Femur (tissue), 1 donor: ENCODE measurements at regions not wholly inside any gene's neighbourhood (a gene's known extent, or its start where the extent isn't known, plus 50 kb on each side); places are given as distances from the start of the nearest gene placed in this dataset.
"Not testable (repeated sequence)": the region's sequence is repeated elsewhere in the genome, so short reads cannot be mapped to it uniquely, and the experiment has no call there.

Experiments
- DNase-seq: peaks from one replicate; pipeline ENCODE4 v3.0.0-alpha.2; 2017

DNA sequence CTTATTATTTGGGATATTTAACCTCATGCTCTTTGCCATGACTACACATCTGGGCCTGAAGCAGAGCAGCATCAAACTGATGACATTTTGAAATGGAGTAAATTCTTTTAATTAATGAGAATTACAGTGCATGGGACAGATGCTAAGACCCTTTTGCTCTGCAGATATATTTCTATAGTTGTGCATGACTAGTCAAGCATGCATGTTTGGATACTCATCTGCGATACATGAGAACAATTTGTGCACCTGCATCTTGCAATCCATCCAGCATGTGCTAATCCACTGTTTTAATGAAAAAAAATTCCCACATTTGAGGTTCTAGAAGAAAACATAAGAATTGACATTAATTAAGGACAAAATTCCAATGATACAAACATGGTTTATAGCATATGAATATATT lies 1047.6 kb upstream of the ACO1 start:
- no peak for DNase-seq

DNA sequence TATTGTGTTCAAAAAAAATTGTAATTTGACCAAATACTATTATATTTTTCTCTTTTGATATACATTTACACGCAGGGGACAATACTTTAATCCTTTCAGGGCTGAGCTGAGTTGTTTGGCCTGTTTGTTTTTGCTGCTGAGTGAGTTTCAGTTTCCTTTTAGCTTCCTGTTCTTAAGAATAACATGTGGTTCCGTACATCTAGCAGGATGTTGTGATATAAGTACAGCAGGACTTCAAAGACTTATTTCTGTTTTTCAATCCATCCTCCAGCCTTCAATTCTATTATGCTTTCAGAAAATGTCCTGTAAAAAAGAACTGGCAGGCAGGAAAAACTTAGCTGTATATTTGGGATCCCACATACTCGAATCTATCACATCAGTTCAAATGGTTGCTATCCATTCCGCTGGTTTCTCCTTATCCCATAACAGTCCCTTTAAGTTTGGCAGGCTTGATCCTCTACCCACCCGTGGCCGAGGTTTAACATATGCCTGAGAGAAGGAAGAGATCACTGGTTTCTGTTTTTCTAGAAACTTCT lies 1037.3 kb upstream of the ACO1 start:
- DNase-seq: no peak

DNA sequence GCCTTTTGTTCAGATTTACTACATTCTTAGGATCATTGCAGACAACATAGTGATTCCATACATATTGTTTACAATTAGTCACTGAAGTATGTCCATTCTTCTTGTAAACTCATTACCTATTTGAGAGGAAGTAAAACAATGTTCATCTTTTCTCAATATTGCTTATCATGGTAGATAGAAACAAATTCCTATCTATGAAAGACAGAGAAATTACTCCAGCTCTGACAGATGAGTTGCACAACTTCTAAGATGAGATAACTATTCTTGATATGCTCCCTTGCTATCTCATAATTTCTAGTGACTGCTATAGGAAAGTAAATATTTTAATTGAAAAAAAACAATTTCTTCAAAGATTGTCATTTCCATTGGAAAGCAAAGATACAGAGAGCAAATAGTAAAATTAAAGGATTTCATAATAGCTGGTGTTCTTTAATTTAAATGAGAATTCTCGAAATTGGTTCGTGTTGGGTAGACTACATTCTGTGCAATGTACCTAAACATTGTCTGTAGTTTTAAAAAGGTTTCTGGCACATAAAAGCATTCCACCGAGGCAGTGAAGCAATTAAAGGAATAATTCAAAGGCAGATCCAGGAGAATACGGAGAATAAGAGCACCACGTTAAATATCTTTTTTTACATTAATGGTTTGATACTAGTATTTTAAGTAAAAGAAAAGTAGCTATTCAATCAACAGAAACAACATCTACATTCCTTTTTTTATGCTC lies 1029.1 kb upstream of the ACO1 start:
- DNase-seq: no peak

DNA sequence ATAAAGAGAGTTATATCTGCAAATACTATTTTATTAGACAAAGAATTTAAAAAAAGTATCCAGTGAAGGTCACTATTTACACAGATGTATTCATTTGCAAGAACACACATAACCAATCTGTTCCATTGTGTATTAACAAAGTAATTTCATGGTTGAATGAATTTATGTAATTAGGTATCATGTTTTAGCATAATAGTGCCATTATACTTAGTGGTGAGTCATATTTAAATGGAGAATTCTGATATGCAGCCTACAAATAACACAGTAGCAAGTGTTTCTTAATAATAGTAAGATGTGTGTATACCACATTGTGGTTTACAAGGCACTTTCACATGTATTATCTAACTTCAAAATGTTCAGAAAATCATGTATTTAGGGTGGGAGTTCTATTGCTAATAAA lies 1028.5 kb upstream of the ACO1 start:
- DNase-seq: no peak

DNA sequence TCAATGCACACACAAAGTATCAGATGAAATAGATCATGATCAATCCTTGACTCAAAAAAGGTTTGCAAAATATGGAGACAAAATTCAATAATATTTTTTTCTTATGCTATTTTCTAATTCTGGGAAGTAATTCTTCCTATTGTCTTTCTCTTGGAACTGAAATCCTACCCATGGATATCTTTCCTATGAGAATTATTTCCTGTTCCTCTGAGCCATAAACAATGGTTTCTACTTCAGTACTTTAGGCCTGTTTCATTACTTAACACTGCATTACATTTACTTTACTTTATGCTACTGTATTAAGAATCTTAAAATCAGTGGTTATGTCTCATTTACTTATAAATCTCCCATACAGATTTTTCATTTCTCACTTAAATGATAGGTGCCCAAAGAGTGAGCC lies 1025.4 kb upstream of the ACO1 start:
- no peak for DNase-seq

DNA sequence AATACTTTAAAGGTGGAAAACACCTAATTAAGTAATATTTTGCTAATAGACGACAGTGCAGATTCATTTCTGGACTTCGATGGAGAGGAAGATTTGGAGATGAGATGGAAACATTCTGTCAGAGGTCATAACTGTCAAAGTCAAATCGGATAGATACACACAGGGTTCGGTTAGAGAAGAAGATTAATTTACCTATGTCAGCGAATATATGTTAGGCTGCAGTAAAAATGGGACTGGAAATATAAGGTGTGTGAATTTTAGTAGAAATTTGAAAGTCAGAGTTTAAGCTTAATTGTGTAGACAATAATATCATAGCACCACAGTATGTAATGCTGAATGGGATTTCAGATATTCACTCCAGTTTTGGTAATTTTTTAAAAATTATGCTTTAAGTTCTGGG lies 1020.3 kb upstream of the ACO1 start:
- no peak for DNase-seq

DNA sequence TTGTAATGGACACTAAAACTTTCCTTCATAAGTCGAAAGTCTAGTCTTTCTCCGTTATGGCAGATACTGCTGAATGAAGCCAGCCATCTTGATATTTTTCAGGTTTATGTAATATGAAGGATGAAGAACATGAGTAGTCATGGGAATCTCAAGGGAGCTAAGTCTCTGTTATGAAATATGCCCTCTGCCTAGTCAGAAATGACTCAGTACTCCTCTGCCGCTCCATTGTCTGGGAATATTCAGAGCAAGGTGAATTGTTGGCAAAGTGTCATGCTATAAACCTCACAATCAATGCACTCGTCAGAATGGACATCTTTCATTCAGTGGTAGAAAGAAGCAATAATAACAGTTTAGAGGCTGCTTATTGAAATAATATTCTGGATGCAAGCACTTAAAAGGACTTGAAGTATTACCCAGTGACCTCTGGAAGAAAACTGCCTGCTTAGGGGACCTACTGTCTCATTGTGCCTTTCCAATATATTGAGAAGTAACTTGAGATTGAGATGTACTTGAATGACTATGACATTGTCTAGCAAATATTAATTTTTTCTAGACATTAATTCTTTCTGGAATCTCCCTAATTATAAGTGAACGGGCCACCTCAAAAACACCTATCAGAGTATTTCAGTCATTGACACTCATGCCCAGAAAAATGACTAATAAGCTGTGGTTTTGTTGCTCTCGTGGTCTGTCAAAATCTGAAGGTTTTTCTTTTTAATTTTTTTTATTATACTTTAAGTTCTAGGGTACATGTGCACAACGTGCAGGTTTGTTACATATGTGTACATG lies 1011.5 kb upstream of the ACO1 start:
- DNase-seq: no peak

DNA sequence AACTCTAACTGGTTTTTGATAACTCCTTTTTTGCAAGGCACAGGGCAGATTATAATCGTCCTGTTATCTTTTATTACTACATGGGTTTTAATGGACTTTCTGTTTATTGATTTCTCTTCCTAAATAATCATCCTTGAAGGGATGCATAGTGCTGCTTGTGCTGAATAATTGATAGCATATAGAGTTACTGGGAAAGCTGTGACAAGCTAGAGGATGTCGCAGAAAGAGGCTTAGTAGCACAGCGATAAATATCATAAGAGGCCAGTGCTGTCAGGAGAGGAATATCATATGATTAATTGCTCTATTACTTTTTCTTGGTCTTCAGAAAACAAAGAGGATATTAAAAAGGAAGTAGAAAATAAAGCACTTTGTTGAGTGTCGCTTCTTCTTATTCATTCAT lies 1007.1 kb upstream of the ACO1 start:
- DNase-seq: no peak

DNA sequence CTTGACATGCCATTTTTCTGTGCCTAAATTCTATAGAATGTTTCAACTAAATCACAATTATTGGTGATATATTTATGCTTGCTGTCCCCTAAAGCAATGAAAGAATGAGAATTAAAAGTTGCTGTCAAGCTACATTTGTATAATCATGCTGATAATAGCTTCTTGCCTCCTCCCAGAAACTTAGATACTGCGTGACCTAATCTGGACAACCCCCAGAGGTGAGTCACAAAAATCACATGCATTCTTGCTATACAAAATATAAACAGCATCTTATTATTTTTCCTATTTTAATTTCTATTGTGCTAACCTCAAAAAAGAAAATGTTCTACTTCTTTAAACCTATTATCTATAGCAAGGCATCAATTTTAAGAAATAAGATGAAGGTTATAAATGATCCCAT lies 995.8 kb upstream of the ACO1 start:
- DNase-seq: no peak

DNA sequence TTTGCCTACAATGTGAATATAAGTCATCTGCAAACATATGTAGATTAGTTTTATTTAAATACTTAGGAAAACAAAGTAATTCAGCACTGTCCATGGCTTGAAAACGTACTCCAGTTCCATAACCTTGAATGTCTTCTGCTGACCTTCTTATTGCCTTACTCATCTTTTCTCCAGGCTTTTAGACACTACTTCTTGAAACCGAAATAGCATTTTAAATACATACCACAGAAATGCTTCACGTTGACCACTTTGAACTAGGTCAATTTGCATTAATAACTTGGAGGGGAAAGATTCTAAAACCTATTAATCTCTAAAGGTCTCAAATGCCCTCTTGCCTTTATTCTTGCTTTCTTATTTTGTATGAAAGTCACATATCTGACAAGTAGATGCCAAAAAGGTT lies 995.4 kb upstream of the ACO1 start:
- no peak for DNase-seq

DNA sequence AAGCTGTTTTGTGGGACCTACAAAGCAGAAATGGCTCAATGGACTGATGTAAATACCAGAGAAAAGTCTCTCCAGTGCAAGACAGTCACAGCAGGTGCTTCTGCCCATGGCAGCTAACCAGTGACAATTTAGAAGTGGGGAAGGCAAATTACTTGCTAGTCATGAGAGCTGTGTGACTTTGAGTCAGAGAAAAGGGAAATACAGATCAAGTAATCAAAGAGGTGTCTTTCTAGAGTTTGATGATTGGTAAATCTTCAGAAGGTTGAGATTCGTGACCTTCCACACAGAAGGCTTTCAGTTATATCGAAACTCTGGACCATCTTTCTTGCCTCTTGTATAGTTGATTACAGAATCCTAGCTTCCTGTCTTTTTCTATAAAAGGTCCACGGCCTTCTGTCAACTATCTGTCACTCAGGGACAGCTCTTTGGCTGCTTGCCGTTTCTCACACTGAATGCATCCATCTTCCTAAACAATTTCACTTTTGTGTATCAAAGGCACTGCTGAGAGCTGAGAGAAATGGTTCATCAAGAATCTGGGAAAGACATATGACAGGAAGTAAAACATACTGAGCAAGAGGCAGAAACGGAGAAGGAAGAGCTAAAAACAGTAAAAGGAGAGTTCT lies 993.9 kb upstream of the ACO1 start:
- DNase-seq: no peak

DNA sequence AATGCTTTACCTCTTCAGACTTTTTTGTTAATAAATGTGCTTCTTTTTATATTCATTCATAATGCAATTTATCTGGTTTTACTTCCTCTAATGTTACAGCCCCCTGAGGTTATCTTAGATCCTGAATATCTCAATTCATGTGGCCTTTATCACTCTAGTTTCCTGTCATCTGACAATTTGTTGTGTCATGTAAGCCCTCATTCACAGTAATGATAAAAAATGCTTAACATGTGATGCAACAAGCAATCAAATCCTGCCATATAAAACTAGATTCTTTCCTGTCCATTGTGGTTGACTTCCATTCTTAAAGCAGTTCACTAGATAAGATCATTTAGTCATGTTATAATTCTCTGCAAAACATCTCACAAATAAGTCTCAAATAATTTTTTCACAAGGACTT lies 991.2 kb upstream of the ACO1 start:
- no peak for DNase-seq

DNA sequence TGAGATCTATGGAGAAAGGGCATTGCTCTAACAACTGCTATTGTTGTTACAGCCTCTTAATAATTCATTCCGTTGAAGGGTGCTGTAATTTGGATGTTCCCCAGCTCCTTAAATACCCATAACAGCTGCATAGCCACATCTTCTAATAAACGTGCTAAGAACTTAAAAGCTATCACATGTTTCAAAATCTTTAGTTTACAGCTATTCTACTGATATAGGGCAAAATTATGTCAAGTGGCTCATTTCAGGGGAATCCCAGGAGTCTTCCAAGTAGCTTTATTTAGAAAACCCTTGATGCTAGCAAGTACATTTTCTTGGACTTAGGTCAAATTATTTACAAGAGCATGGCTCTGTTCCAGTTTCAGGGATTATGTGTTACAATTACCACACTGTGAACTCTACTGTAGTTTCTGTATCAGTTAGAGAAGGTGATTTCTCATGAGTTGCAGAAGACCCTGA lies 990.4 kb upstream of the ACO1 start:
- no peak for DNase-seq

DNA sequence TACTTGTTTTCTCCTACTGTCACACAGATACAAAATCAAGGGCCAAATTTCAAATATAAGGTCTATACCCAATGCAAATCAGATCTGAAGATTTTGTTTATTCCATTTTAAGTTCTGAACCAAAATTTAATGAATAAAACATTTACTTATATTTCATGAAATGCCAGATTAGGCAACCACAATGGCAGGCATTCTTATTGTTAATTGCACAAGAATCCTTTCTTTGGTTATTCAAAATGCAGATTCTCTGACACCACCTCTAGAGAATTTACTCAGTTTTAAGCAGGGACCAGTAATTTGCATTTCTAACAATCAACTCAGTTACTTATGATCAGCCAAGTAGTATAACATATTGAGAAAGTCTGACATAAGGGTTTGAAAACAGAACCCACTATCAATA lies 972.4 kb upstream of the ACO1 start:
- no peak for DNase-seq

DNA sequence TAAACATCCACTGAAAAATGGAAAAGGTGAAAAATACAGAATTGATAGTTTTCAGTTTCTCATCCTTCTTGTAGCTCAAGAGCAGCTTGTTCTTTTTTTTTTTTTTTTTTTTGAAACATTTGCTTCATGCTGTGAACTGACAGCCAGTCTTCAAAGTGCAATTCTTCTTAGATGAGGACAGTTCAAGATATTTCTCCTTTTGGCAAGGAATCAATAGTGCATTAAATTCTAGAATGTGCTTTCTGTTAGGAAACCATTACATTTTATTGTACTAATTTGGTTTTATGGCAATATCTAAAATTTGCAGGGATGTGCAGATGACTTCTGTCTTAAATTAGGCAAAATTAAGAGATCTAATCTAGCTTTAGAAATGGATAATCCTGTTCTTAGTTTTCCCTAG lies 969.3 kb upstream of the ACO1 start:
- DNase-seq: no peak

DNA sequence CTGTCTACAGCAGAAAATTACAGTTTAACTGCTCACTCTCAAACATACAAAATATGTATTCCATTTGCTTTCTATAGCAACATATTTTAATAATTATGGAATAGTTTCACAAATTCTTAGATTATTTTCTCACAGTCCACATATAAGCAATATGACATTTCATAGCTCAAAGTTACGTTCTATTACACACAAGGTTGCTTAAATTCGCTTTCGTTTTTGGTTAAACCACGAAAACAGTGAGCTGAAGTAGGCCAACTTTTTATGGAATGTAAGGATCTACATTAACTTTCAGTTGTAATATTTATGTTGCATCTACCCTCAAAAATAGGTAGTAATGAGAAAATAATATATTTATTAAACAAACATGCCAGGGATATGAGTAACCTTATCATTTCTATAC lies 966.0 kb upstream of the ACO1 start:
- DNase-seq: no peak

DNA sequence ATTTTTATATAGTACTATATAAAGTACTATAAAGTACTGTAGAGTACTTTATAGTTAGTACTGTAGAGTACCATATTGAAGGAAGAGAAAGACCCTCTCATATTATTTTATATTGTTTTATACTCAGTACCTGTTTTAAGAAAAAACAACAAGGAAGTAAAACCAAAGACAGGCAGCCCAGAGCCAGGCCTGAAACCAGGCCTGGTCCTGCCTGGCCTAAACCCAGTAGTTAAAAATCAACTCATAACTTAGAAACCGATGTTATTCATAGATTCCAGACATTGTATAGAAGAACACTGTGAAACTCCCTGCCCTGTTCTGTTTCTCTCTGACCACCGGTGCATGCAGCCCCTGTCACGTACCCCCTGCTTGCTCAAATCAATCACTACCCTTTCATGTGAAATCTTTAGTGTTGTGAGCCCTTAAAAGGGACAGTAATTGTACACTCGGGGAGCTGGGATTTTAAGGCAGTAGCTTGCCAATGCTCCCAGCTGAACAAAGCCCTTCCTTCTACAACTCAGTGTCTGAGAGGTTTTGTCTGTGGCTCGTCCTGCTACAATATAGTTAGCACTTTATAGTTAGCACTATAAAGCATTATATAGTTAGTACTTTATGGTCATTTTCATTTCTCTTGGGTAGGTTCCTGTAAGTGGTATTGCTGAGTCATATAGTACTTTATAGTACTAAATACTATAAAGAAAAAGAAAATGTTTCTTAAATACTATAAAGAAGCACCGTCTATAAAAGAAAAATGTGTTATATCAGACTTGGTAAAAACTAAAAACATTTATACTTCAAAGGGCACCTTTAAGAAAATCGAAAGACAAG lies 940.6 kb upstream of the ACO1 start:
- not testable (repeated sequence) for DNase-seq

DNA sequence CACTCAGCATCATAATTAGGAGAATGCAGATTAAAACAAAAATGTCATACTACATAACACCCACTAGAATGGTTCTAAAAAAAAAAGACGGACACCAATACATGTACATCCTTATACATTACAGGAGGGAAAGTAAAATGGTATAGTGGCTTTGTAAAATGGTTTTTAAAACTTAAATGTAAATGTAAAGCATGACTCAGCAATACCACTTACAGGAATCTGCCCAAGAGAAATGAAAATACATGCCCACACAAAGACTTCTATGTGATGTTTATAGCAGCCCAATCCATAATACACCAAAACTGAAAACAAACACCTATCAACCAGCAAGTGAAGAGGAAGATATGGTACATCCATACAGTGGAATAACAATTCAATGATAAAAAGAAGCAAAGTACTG lies 939.1 kb upstream of the ACO1 start:
- no peak for DNase-seq

DNA sequence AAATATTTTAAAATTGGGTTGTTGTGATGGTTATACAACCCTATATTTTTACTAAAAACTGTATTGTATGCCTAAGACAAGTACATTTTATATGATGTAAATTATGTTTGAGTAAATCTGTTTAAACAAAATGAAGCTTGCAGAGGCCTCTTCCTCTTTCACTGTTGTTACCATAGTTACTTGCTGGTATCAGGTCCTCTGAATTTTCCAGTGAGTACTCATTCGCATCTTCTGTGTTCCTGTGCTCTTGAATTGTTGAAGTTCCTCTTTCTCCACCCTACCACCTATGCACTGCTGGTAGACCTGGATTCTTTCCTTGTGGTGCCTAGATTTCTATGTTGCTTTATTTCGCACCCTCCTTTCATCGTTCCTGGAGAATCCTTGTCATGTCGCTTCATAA lies 938.5 kb upstream of the ACO1 start:
- no peak for DNase-seq

DNA sequence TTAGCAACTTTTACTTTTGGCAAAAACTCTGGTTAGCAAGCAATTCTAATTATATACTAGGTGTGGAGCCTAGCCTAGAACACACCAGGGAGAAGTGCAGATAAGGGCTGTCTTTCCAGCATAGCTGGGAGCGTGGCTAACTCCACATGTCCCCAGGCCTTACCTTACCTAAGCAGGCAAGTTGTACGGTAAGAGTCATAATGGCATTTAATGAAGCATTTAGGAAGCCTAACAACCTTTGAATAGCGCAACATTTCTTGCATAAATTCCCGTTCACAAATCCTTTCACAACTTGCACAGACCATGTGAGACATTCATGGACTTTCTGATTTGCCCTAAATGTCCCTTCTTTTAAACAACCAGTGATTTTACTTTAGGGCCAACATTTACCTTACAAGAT lies 917.4 kb upstream of the ACO1 start:
- no peak for DNase-seq

DNA sequence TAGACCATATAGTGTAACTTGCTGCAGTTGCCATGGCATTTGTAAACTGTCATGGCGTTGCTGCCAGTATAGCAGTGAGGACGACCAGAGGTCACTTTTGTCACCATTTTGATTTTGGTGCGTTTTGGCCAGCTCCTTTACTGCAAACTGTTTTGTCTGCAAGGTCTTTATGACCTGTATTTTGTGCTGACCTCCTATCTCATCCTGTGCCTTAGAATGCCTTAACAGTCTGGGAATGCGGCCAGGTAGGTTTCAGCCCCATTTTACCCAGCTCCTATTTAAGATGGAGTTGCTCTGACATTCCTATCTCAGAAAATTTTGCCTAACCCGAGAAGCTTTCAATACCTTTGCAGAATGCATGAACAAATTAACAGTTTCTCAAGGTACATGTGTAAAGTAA lies 914.4 kb upstream of the ACO1 start:
- no peak for DNase-seq

DNA sequence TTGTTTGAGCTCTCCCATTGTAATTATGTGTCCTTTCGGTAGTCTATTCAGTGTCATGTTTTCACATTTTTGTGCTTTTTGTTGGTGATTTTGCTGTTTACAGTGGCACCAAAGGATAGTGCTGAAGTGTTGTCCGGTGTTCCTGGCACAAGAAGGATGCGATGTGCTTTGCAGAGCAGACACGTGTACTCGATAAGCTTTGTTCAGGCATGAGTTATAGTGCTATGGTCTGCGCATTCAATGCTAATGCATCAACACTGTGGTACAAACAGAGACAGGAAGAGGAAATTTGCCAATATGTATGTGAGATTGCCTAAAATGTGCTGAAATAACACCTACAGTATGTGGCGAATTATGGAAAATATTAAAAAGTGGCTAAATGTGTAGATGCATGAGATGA lies 913.4 kb upstream of the ACO1 start:
- DNase-seq: no peak

DNA sequence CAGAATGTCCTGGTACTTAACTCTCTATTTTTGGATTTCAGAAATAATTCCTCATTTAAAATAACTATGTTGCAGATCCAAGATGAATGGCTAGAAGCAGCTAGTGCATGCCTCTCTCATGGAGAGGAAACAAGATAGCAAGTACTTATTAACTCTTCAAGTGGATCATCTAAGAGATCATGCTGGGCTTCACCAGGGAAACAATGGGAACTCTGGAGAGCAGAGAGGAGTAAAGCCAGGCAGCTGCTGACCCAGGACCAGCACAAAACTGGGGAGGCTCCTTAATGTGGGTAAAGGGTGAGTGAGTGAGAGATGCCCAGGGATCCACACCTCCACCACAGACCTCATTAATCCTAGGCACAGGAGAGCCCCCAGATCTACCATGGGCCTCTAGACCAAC lies 897.8 kb upstream of the ACO1 start:
- DNase-seq: no peak
